Heart right ventricle (tissue), 16 donors: ENCODE measurements at regions not wholly inside any gene's neighbourhood (a gene's known extent, or its start where the extent isn't known, plus 50 kb on each side); places are given as distances from the start of the nearest gene placed in this dataset.

ENCODE experiments used
- ATAC-seq, 8 donors: fragments of 200-7000 bp; cut with Tn5 transposase; one replicate each; pipeline ENCODE4 v1.9.1; 2020; ENCODE audit warnings: mild to moderate bottlenecking in 8 of 8, moderate library complexity in 8 of 8, moderate number of reproducible peaks in 1 of 8
- DNase-seq, 2 donors: peaks; one replicate each; pipeline ENCODE4 v3.0.0-alpha.2; 2020
- H3K27ac ChIP-seq, 10 donors: fragments of 200-600 bp; sonication (generic) in 2 of 10; one replicate each; pipeline versions ENCODE4 v1.5.0 to v1.8.0; 2020 to 2022; ENCODE audit warnings: mild to moderate bottlenecking in 3 of 10
- H3K27me3 ChIP-seq, 7 donors: fragments of 200-600 bp; one replicate each; pipeline ENCODE4 v1.8.0; 2021 to 2022; ENCODE audit warnings: mild to moderate bottlenecking in 2 of 7
- H3K36me3 ChIP-seq, 9 donors: fragments of 200-600 bp; sonication (generic) in 1 of 9; one replicate each; pipeline versions ENCODE4 v1.5.0 to v1.8.0; 2020 to 2022; ENCODE audit warnings: mild to moderate bottlenecking in 2 of 9
- H3K4me1 ChIP-seq, 9 donors: fragments of 200-600 bp; sonication (generic) in 1 of 9; one replicate each; pipeline versions ENCODE4 v1.5.0 to v1.8.0; 2020 to 2022; ENCODE audit warnings: mild to moderate bottlenecking in 4 of 9
- H3K4me3 ChIP-seq, 10 donors: fragments of 200-600 bp; sonication (generic) in 2 of 10; one replicate each; pipeline versions ENCODE4 v1.5.0 to v1.8.0; 2020 to 2022; ENCODE audit warnings: mild to moderate bottlenecking in 7 of 10, moderate library complexity in 2 of 10
- H3K9me3 ChIP-seq, 11 donors: fragments of 200-600 bp in 10 of 11; sonication (generic) in 2 of 11; one replicate each; pipeline versions ENCODE4 v1.5.0 to v1.8.0; 2013 to 2022; ENCODE audit warnings: mild to moderate bottlenecking in 2 of 11, control low read depth in 1 of 11, moderate library complexity in 1 of 11
- CTCF ChIP-seq, 9 donors: fragments of 200-600 bp; sonication (generic) in 2 of 9; IDR thresholded peaks; one replicate each; pipeline versions ENCODE4 v1.5.0 to v1.8.0; 2021 to 2022; ENCODE audit warnings: antibody characterized with exemption in 9 of 9, mild to moderate bottlenecking in 5 of 9, moderate library complexity in 1 of 9
- WGBS, 2 donors: extraction: QIAGEN DNeasy Blood & Tissue Kit; methylation state at CpG; one replicate each; pipeline ENCODE4 v1.1.7; 2013; ENCODE audit warnings: inconsistent platforms in 1 of 2; 5-methylcytosine and 5-hydroxymethylcytosine counted together
- intact Hi-C, 10 donors: fragments of 100-400 bp; cut with DNase I; formaldehyde crosslinking; loops; one replicate each; pipeline versions ENCODE4 v1.11.1 to v1.14.2; 2022
- donor health status: Arrhythmogenic right ventricular cardiomyopathy.
- donor health status: ischemic (EF 13 %, LVEDD 7.1; RV severe dilation, severe dysfunction).
- donor health status: healthy with polysubstance abuse.
- donor health status: DM: no; HTN: yes; CAD: no.
- donor health status: DM: no; HTN: no; CAD: no.
- donor health status: ischemic (EF 25% LVEDD 6.9; RV normal size, moderate dysfunction).
- donor health status: ischemic (EF 25% LVEDD 5.7; RV mildly dilated, moderate dysfunction).
- donor health status: healthy.
- donor health status: DM: yes; HTN: yes; CAD: no.
- donor health status: Ischemic cardiomyopathy.
- donor health status: ischemic (EF 35%, LVEDD 5.7; RV mildly dilated, moderate dysfunction).
- donor health status: nonischemic (EF 11% LVEDD 7.7; RV severe dilation, severe dysfunction).
- donor health status: DM: yes; HTN: yes; CAD: no.
- donor health status: PGD.
- donor health status: ischemic (EF 29% LVEDD 5.4; RV normal size, mild dysfunction).
- donor health status: nonischemic (EF 23%, LVEDD 6.1; RV moderate dilation, normal function).

DNA sequence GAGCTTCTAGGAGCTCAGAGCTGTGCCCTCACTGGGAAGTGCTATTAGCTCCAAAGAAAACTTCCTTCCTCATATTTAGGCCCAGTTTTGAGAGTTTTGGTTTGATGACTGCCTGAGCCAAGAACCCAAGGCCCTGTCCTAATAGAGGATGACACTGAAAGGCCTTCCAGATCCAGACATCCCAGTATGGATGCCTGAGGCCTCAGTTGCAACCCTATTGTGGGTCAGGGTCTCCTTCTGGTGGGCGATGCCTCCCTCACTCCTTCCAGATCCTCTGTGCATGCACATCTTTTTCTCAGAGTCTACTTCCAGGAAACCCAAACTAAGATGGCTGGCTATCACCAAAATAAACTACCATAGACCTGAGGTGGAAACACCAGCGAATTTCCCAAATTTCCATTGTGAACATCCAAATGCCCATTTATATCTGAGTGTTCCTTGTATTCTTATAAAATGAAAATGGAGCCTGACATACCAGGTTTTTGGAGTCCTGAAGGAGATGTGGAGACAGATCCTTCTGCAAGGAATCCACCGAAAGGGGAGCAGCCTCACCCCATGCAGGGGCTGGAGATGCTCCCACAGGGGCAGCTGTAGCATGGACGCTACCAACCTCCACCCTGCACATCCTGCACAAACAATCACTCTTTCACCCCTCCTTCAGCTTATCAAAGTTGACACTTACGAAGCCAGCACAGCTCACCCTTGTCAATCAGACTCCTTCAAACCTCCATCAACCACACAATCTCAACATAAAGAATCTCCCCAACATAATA, 61.1 kb downstream of the GGTLC2 start:
- Histone ChIP-seq H3K9me3 (no peaks in the 10 kb centered on the region), H3K4me1 (no peaks in the 10 kb centered on the region), H3K36me3 (no peaks in the 10 kb centered on the region), H3K27me3 (peaks cover 0 to 28% (median 3%) of the 10 kb centered on the region in 7 donors), H3K4me3 (no peak overlapping the region), H3K27ac (no peak overlapping the region)
- DNase-seq (no peak), ATAC-seq (no peak)
- no peak for TF ChIP-seq CTCF (IDR thresholded peaks at IDR 0.05)
- intact Hi-C loops = loop anchor here in 3 of 10 donors (2.0 to 5.0 kb wide), 3 partner anchors 59 to 62 kb away; no protein-coding TSS in a partner anchor
- 67 to 85% methylated on average over 5 of the region's 5 CpGs for WGBS, 2 donors

DNA sequence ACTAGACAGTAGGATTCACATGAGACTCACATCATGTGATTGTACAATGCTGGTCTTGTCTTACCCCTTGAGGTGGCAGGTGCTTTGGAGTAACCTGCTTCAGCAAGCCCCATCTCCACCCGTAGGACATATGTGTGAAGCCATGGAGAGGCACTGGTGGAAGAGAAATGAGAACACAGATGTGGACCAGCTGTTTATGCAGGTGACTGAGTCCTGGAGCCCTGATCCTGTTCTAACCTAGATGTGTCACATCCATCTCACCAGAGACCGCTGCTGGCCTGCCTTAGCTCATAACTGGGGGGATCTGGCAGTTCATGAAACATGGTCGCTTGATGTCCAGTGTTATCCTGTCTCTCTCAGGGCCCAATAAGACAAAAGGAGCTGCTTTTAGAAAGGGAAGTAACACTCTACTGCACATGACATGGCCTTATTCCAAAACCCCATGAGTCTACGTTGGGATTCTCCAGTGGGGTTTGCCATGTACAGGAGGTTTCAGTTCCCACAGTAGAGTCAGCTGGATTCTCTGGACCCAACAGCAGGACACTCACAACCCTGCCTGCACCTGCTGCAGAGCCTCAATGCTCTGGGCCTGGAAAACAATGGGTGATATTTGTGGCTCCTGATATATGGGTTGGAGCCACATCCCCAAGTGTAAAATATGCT, 62.0 kb downstream of the GGTLC2 start:
- Histone ChIP-seq H3K4me1 (no peaks in the 10 kb centered on the region), H3K9me3 (no peaks in the 10 kb centered on the region), H3K27me3 (peaks cover 0 to 26% (median 3%) of the 10 kb centered on the region in 7 donors), H3K27ac (no peak overlapping the region), H3K36me3 (no peaks in the 10 kb centered on the region), H3K4me3 (no peak overlapping the region)
- ATAC-seq (peak in 1 of 8 donors; percentile 39), DNase-seq (no peak)
- WGBS, 2 donors = 43 to 46% methylated on average over 4 of the region's 4 CpGs
- intact Hi-C loops = loop anchor here in 3 of 10 donors (2.0 to 5.0 kb wide), 3 partner anchors 58 to 61 kb away; no protein-coding TSS in a partner anchor
- no peak for TF ChIP-seq CTCF (IDR thresholded peaks at IDR 0.05)

GRCh38 chr22:22709719-22710445, 65.5 kb downstream of the GGTLC2 start:
- no peaks in the 10 kb centered on the region for H3K36me3 ChIP-seq
- no peak overlapping the region for H3K27ac ChIP-seq
- ATAC-seq (no peak), DNase-seq (no peak)
- intact Hi-C loops = loop anchor here in 1 of 10 donors (5.0 kb wide), 1 partner anchor 57 kb away; no protein-coding TSS in a partner anchor
- no peaks in the 10 kb centered on the region for H3K4me1 ChIP-seq
- H3K4me3 ChIP-seq = no peak overlapping the region
- H3K9me3 ChIP-seq = no peaks in the 10 kb centered on the region
- H3K27me3 ChIP-seq = peaks cover 0 to 23% (median 3%) of the 10 kb centered on the region in 7 donors
- 39 to 48% methylated on average over 4 of the region's 4 CpGs for WGBS, 2 donors
- peak in 2 of 9 donors; percentile 3 to 10 for TF ChIP-seq CTCF (IDR thresholded peaks at IDR 0.05)
